Liver (tissue), 8 donors: ENCODE measurements at regions not wholly inside any gene's neighbourhood (a gene's known extent, or its start where the extent isn't known, plus 50 kb on each side); places are given as distances from the start of the nearest gene placed in this dataset.

Source experiments
- DNase-seq: peaks from one replicate; pipeline ENCODE4 v3.0.0-alpha.2; 2017; ENCODE audit warnings: low spot score
- H3K27ac ChIP-seq, 2 donors: one replicate each; pipeline ENCODE4 v1.7.0; 2013; ENCODE audit warnings: inconsistent platforms in 2 of 2, low read length in 2 of 2, control low read depth in 1 of 2, low read depth in 1 of 2, mild to moderate bottlenecking in 1 of 2
- H3K27me3 ChIP-seq, 4 donors: one replicate each; pipeline versions ENCODE4 v1.6.1 to v1.7.0; 2013; ENCODE audit warnings: low read length in 3 of 4, inconsistent platforms in 1 of 4, mild to moderate bottlenecking in 1 of 4, moderate library complexity in 1 of 4; ENCODE audit not compliant: control insufficient read depth in 4 of 4, insufficient read depth in 4 of 4
- H3K36me3 ChIP-seq, 4 donors: one replicate each; pipeline versions ENCODE4 v1.6.1 to v1.7.0; 2013; ENCODE audit warnings: low read length in 3 of 4, mild to moderate bottlenecking in 3 of 4, low read depth in 1 of 4, moderate library complexity in 1 of 4; ENCODE audit not compliant: control insufficient read depth in 4 of 4, insufficient read depth in 3 of 4
- H3K4me1 ChIP-seq, 4 donors: one replicate each; pipeline versions ENCODE4 v1.6.1 to v1.7.0; 2013; ENCODE audit warnings: low read length in 3 of 4, mild to moderate bottlenecking in 3 of 4, moderate library complexity in 1 of 4; ENCODE audit not compliant: control insufficient read depth in 4 of 4, insufficient read depth in 4 of 4
- H3K4me3 ChIP-seq, 3 donors: one replicate each; pipeline versions ENCODE4 v1.6.1 to v1.7.0; 2013; ENCODE audit warnings: low read length in 3 of 3, control low read depth in 1 of 3, low read depth in 1 of 3, mild to moderate bottlenecking in 1 of 3
- H3K9ac ChIP-seq, 2 donors: one replicate each; pipeline ENCODE4 v1.7.0; 2013; ENCODE audit warnings: low read length in 2 of 2, mild to moderate bottlenecking in 2 of 2, moderate library complexity in 2 of 2, control low read depth in 1 of 2, low read depth in 1 of 2
- H3K9me3 ChIP-seq, 4 donors: one replicate each; pipeline versions ENCODE4 v1.6.1 to v1.7.0; 2013; ENCODE audit warnings: low read length in 3 of 4; ENCODE audit not compliant: control insufficient read depth in 4 of 4
- CTCF ChIP-seq: fragments of 150-350 bp; IDR thresholded peaks from 2 replicates; pipeline ENCODE4 v1.5.1; 2017; ENCODE audit warnings: improper control_type of control experiment, low read depth, low read length; ENCODE audit not compliant: missing input control
- FOXA1 ChIP-seq: IDR thresholded peaks from 2 replicates; pipeline ENCODE4 v1.6.1; 2016; ENCODE audit warnings: antibody characterized with exemption
- FOXA2 ChIP-seq: IDR thresholded peaks from 2 replicates; pipeline ENCODE4 v1.6.1; 2016; ENCODE audit warnings: antibody characterized with exemption
- GABPA ChIP-seq, 2 donors: IDR thresholded peaks in 1 of 2; conservative IDR thresholded peaks in 1 of 2; 2 replicates each; pipeline ENCODE4 v1.6.1; 2016; ENCODE audit warnings: antibody characterized with exemption in 2 of 2, mild to moderate bottlenecking in 1 of 2, moderate library complexity in 1 of 2
- HNF4A ChIP-seq, 2 donors: conservative IDR thresholded peaks; 2 replicates each; pipeline ENCODE4 v1.6.1; 2016; ENCODE audit warnings: antibody characterized with exemption in 2 of 2, mild to moderate bottlenecking in 2 of 2
- HNF4G ChIP-seq: IDR thresholded peaks from 2 replicates; pipeline ENCODE4 v1.6.1; 2016; ENCODE audit warnings: antibody characterized with exemption
- RAD21 ChIP-seq, 2 donors: IDR thresholded peaks; 2 replicates each; pipeline ENCODE4 v1.6.1; 2016; ENCODE audit warnings: antibody characterized with exemption in 2 of 2, mild to moderate bottlenecking in 2 of 2
- RXRA ChIP-seq, 2 donors: IDR thresholded peaks; 2 replicates each; pipeline ENCODE4 v1.6.1; 2017 to 2018; ENCODE audit warnings: antibody characterized with exemption in 2 of 2, mild to moderate bottlenecking in 1 of 2
- TAF1 ChIP-seq: conservative IDR thresholded peaks from 2 replicates; pipeline ENCODE4 v1.6.1; 2016; ENCODE audit warnings: antibody characterized with exemption, mild to moderate bottlenecking
- YY1 ChIP-seq: IDR thresholded peaks from 2 replicates; pipeline ENCODE4 v1.6.1; 2016; ENCODE audit warnings: antibody characterized with exemption, mild to moderate bottlenecking
- WGBS: extraction: QIAGEN DNeasy Blood & Tissue Kit; methylation state at CpG from one replicate; pipeline ENCODE4 v1.1.7; 2013; 5-methylcytosine and 5-hydroxymethylcytosine counted together
- TF ChIP-seq, protein P1 (sequence below): IDR thresholded peaks from 2 replicates; pipeline ENCODE4 v1.6.1; 2016; ENCODE audit warnings: antibody characterized with exemption
- TF ChIP-seq, protein P2 (sequence below): IDR thresholded peaks from 2 replicates; pipeline ENCODE4 v1.6.1; 2016; ENCODE audit warnings: antibody characterized with exemption
- donor health status: healthy.
- donor health status: healthy.
- donor health status: healthy.
- donor health status: healthy.
- donor health status: healthy.

- no peak overlapping the region for H3K9ac ChIP-seq
- H3K4me1 ChIP-seq: no peaks in the 10 kb centered on the region
- no peaks in the 10 kb centered on the region for H3K36me3 ChIP-seq
- H3K4me3 ChIP-seq: no peak overlapping the region
- peaks cover 0 to 3% (median 0%) of the 10 kb centered on the region in 4 donors for H3K9me3 ChIP-seq
- 78% methylated on average over 3 of the region's 3 CpGs for WGBS
- TF ChIP-seq HNF4G (no peak), YY1 (no peak), FOXA1 (no peak), TAF1 (no peak), FOXA2 (no peak)
- TF ChIP-seq, protein P1, sequence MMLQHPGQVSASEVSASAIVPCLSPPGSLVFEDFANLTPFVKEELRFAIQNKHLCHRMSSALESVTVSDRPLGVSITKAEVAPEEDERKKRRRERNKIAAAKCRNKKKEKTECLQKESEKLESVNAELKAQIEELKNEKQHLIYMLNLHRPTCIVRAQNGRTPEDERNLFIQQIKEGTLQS: no peak
- TF ChIP-seq, protein P2, sequence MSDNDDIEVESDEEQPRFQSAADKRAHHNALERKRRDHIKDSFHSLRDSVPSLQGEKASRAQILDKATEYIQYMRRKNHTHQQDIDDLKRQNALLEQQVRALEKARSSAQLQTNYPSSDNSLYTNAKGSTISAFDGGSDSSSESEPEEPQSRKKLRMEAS: no peak
- DNase-seq: no peak
- peaks cover 0 to 3% (median under 1%) of the 10 kb centered on the region in 4 donors for H3K27me3 ChIP-seq
- H3K27ac ChIP-seq: no peak overlapping the region
Observed at GRCh38 chr18:10049747-10050146, 135.9 kb downstream of the VAPA start.

GRCh38 chr18:10050956-10051355, 137.1 kb downstream of the VAPA start:
- no peak for DNase-seq
- 80% methylated on average over 3 of the region's 3 CpGs for WGBS

DNA sequence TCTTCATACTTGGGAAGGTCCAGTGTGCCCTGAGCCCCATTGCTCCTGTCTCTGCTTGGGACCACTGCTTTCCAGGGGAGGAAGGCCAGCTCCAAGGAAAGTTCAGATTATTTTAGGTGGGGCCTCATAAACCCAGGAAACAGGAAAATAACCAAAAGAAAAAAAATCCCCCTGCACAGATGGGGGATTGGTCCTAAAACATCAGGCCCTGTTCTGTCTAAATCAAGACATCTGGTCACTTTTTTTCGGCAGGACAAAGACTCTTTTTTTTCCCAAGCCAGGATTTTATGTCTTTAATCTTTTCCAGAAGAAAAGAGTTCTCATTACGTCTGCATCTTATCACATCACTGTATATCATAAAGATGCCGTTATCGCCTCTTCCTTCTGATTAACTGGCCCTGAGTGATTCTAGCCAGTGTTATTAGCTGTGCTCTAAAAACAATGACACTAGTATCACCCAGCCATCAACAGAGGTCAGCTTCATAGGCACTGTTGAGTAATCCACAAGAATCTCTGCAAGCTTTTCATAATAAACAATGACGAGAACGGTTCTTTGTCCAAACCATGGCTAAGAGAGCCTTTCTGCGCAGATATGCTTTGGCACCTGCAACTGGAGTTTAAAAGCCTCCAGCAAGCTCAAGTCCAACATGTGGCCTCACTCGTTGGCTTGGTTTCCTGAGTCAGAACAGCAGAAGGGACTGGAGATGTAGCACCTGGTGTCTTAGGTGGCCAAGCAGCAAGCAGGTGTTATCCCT, 138.2 kb downstream of the VAPA start:
- TF ChIP-seq RXRA (IDR thresholded peaks at IDR 0.05): no peak
- TF ChIP-seq GABPA (IDR thresholded peaks at IDR 0.05 in 1 of 2, conservative IDR thresholded peaks at IDR 0.05 in 1 of 2): no peak
- TF ChIP-seq TAF1: no peak
- TF ChIP-seq HNF4A (conservative IDR thresholded peaks at IDR 0.05): no peak
- no peak for TF ChIP-seq RAD21 (IDR thresholded peaks at IDR 0.05)
- no peak for TF ChIP-seq FOXA1
- DNase-seq: no peak
- 79% methylated on average over 8 of the region's 8 CpGs for WGBS

More at GRCh38 chr18:10050956-10051355, 137.1 kb downstream of the VAPA start:
- Histone ChIP-seq H3K27me3 (peaks cover 0 to 3% (median under 1%) of the 10 kb centered on the region in 4 donors), H3K36me3 (no peaks in the 10 kb centered on the region), H3K9ac (no peak overlapping the region), H3K27ac (no peak overlapping the region), H3K4me3 (no peak overlapping the region), H3K9me3 (peaks cover 0 to 3% (median 0%) of the 10 kb centered on the region in 4 donors), H3K4me1 (no peaks in the 10 kb centered on the region)
- TF ChIP-seq FOXA2: no peak
- no peak for TF ChIP-seq HNF4A (conservative IDR thresholded peaks at IDR 0.05)
- TF ChIP-seq RXRA (IDR thresholded peaks at IDR 0.05): no peak
- no peak for TF ChIP-seq CTCF
- TF ChIP-seq FOXA1: no peak

More for the DNA sequence above, 138.2 kb downstream of the VAPA start:
- no peak overlapping the region for H3K27ac ChIP-seq
- no peaks in the 10 kb centered on the region for H3K4me1 ChIP-seq
- H3K9ac ChIP-seq: no peak overlapping the region
- H3K27me3 ChIP-seq: peaks cover 0 to 3% (median under 1%) of the 10 kb centered on the region in 4 donors
- no peak overlapping the region for H3K4me3 ChIP-seq
- peaks cover 0 to 3% (median 0%) of the 10 kb centered on the region in 4 donors for H3K9me3 ChIP-seq
- no peaks in the 10 kb centered on the region for H3K36me3 ChIP-seq
